LNCAP (cell line): ENCODE measurements at regions not wholly inside any gene's neighbourhood (a gene's known extent, or its start where the extent isn't known, plus 50 kb on each side); places are given as distances from the start of the nearest gene placed in this dataset.

ENCODE experiments used
- TF ChIP-seq, protein P1 (sequence below): fragments of 450-650 bp; IDR thresholded peaks from 2 replicates; pipeline ENCODE4 v1.5.1; 2017; ENCODE audit warnings: mild to moderate bottlenecking

DNA sequence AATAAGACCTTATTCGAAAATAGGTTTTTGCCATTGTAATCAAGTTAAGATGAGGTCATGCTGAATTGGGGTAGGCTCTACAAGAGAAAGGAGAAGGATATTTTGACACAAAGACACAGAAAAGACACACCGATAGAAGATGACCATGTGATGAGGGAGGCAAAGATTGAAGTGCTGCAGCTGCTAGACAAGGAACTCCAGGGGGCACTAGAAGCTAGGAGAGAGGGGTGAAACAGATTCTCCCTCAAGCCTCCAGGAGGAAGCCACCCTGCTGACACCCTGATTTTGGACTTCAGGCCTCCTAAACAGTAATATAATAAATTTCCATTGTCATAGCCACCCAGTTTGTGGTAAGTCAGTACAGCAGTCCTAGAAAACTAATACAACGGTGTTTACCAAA is 506.8 kb upstream of the CAMK1G start:
- TF ChIP-seq, protein P1, sequence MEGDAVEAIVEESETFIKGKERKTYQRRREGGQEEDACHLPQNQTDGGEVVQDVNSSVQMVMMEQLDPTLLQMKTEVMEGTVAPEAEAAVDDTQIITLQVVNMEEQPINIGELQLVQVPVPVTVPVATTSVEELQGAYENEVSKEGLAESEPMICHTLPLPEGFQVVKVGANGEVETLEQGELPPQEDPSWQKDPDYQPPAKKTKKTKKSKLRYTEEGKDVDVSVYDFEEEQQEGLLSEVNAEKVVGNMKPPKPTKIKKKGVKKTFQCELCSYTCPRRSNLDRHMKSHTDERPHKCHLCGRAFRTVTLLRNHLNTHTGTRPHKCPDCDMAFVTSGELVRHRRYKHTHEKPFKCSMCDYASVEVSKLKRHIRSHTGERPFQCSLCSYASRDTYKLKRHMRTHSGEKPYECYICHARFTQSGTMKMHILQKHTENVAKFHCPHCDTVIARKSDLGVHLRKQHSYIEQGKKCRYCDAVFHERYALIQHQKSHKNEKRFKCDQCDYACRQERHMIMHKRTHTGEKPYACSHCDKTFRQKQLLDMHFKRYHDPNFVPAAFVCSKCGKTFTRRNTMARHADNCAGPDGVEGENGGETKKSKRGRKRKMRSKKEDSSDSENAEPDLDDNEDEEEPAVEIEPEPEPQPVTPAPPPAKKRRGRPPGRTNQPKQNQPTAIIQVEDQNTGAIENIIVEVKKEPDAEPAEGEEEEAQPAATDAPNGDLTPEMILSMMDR: no peak

DNA sequence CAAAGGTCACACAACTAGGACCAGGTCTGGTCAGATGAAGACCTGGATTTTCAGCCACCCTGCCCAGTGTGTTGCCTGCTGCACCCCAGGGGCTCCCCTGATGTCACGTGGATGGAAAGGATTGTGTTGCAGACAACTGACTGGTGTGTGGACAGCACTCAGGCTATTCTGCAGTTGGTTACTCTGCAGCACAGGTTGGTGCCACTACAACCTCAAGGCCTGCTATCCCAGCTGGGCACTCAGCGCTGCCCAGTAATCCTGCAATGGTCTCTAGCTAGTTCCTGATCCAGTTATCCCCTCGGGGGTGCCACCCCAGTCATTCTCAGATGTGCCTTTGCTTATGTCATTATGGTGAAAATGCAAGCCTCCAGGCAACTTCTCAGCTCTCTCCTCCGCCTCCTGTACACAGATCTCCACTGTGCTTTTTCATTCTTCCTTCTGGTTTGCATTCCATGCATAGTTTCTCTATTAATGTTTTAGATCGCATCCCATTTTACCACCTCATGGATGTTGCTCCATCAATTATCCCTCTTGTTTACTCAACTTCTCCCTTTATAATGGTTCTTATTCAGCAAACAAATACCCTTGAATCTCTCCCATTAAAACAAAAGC is 503.2 kb upstream of the CAMK1G start:
- TF ChIP-seq, protein P1: no peak

DNA sequence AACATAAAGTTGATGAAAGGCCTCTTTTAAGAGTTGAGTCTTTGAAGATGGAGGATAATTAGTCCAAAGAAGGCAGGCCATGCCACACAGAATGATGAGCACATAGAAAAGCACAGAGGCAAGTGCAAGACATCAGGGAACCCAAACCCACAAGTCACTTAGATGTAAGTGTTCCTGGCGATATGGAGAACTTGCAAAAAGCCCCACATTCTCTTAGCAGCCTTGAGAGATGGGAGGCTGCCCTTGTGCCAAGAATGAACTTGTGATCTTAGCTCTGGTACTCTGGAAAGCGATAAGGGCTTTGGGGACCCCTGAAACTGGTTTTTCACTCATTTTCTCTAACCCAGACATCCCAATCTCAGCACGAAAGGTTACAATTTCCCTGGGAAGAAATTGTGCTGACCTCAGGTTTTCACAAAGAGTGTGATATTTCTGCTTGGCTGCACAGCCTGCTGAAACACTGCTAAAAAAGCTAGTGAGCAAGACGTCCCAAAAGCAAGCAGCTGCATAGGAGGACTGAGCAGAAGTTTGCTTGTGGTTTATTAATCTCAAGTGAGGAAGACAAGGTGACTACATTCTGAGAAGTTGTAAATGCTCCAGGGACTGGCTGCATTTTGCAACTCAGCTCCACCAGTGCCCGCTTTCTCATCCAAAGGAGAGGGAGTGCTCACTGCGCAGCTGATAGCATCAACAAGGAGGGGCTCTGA is 496.9 kb upstream of the CAMK1G start:
- TF ChIP-seq, protein P1: no peak

DNA sequence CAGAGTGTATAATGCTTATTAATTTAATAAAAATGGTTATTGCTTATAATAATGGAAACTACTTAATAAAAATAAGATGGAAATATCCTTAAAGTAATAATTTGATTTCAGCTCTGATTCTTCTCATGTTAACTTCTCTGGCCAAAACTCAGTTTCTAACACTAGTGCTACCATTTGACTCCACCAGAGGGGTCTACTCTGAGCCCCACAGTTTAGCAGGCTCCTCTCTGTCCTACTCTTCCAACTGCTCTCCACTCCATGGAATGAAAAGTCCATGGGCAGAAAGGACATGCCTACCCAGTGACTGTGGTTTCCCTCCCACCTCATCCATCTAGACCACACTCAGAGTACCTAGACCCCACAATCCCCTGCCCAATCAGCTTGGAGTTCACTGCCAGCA is 489.1 kb upstream of the CAMK1G start:
- TF ChIP-seq, protein P1: no peak

DNA sequence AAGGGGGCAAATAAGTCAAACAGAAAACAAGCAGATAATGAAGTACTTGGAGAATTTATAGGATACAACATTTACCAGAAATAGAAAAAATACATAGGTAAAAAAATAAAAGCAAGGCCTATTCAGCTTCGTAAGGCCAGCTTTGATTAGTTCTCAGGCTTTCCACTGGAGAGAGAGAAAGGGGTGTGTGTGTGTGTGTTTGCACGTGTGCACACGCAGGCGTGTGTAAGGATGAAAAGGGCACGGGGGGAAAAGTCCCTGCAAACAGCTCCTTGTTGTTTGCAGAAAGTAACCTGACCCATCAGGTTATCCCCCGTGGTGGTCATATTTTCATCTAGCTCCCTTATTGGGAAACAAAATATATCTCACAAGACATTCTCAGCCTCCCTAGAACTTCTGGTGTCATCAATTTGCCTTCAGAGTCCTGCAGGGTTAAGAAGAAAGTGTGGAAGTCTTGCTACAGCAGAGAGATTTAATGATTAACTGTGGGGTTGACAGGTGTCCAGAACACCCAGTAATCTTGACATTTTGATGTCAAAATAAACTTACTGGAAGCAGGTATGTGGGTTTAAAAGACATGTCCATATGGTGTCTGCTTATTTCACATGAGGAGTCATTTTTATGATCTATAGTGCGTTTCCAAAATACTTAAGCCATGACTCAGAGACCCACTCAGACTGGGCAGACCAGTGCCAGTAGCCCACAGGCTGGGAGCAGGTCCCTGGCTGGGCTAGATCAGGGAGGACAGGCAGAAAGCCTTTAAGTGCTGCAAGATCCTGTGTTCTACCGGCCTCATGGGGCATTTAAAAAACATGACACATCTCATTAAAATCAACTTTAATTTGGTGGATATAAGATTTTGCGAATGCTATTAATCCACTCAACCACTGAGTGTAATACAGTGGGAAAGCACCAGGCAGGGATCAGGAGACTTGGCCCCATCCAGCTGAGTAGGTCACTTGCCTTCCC is 487.6 kb upstream of the CAMK1G start:
- TF ChIP-seq, protein P1: no peak

DNA sequence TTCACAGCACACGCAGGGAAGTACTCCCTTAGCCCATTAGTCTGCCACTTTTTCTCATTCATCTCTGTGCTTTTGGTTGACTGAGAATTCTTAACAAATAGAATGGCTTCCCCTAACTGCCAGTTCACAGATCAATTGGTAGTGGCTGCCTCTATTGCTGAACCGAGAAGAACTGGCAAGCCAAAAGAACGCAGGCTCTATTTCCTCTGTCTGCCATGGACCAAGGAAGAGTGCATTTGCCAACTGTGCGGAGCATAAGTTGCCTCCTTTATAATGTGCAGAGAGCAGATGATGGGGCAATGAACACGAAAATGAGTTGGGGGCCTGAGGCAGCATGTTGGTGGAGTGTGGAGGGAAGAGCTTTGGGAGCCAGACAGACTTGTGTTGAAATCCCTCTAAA is 483.1 kb upstream of the CAMK1G start:
- TF ChIP-seq, protein P1: no peak

DNA sequence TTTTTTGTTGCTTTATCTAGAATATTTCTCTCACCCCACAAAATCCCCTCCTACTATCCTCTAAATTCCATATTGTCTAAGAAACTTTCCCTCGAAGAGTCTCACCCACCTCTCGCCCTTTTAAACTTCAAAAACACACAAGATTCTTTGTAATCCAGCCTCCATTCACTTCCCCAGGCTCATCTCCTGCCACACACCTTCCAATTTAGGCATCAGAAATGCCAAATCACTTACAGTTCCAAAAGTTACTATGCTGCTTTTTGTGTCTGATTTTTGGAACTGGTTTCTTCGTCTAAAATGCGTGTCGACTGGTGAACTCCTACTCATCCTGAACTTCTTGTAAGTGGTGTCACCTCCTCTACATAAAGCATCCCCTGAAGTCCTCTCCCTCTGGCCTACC is 482.4 kb upstream of the CAMK1G start:
- TF ChIP-seq, protein P1: no peak
